ENCODE measurements at regions not wholly inside any gene's neighbourhood (a gene's known extent, or its start where the extent isn't known, plus 50 kb on each side); places are given as distances from the start of the nearest gene placed in this dataset.

DNA sequence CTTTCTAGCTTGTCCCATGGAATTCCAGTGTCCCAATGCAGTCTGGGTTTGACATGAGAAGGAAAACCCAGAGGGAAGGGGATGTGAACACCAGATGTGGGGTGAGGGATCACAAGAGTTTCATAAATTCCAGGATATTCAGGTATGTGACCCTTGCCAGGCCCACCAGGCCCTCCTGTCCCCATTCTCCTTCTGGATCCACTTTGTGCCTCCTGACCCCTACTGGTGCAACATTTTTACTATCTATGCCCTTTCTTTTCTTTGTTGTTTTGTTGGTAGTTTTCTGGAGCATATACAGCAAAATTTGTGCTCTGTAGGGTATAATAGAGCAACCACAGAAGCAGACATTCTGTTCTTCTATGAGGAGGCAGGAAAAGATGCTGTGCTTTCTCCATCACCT, 597.0 kb upstream of the GRAMD2B start:
- no peak for TF ChIP-seq TCF7L2 (IDR thresholded peaks at IDR 0.05; ENCODE audit: low read depth, low read length)
- no peak for TF ChIP-seq SIN3A (IDR thresholded peaks at IDR 0.05; ENCODE audit: borderline replicate concordance, insufficient read depth, low read depth, low read length)
- TF ChIP-seq, protein P1, sequence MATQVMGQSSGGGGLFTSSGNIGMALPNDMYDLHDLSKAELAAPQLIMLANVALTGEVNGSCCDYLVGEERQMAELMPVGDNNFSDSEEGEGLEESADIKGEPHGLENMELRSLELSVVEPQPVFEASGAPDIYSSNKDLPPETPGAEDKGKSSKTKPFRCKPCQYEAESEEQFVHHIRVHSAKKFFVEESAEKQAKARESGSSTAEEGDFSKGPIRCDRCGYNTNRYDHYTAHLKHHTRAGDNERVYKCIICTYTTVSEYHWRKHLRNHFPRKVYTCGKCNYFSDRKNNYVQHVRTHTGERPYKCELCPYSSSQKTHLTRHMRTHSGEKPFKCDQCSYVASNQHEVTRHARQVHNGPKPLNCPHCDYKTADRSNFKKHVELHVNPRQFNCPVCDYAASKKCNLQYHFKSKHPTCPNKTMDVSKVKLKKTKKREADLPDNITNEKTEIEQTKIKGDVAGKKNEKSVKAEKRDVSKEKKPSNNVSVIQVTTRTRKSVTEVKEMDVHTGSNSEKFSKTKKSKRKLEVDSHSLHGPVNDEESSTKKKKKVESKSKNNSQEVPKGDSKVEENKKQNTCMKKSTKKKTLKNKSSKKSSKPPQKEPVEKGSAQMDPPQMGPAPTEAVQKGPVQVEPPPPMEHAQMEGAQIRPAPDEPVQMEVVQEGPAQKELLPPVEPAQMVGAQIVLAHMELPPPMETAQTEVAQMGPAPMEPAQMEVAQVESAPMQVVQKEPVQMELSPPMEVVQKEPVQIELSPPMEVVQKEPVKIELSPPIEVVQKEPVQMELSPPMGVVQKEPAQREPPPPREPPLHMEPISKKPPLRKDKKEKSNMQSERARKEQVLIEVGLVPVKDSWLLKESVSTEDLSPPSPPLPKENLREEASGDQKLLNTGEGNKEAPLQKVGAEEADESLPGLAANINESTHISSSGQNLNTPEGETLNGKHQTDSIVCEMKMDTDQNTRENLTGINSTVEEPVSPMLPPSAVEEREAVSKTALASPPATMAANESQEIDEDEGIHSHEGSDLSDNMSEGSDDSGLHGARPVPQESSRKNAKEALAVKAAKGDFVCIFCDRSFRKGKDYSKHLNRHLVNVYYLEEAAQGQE (IDR thresholded peaks at IDR 0.05; ENCODE audit: insufficient read depth in 1 of 2, low read depth in 2 of 2, low read length in 1 of 2): no peak
- TF ChIP-seq POLR2AphosphoS5 (IDR thresholded peaks at IDR 0.05; ENCODE audit: low read depth, low read length): no peak
- TF ChIP-seq, protein P2, sequence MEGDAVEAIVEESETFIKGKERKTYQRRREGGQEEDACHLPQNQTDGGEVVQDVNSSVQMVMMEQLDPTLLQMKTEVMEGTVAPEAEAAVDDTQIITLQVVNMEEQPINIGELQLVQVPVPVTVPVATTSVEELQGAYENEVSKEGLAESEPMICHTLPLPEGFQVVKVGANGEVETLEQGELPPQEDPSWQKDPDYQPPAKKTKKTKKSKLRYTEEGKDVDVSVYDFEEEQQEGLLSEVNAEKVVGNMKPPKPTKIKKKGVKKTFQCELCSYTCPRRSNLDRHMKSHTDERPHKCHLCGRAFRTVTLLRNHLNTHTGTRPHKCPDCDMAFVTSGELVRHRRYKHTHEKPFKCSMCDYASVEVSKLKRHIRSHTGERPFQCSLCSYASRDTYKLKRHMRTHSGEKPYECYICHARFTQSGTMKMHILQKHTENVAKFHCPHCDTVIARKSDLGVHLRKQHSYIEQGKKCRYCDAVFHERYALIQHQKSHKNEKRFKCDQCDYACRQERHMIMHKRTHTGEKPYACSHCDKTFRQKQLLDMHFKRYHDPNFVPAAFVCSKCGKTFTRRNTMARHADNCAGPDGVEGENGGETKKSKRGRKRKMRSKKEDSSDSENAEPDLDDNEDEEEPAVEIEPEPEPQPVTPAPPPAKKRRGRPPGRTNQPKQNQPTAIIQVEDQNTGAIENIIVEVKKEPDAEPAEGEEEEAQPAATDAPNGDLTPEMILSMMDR (IDR thresholded peaks at IDR 0.05): no peak; the same call in 1 of the 2 replicates
- Histone ChIP-seq H3K36me3 (ENCODE audit: control insufficient read depth, insufficient read depth, low read length) (no peaks in the 10 kb centered on the region), H3K4me1 (ENCODE audit: control insufficient read depth, insufficient read depth, low read length) (no peaks in the 10 kb centered on the region), H3K27me3 (ENCODE audit: control insufficient read depth, insufficient read depth, low read length) (no peaks in the 10 kb centered on the region), H3K4me3 (ENCODE audit: low read depth in 2 of 2, low read length in 2 of 2) (no peak overlapping the region), H3K27ac (ENCODE audit: low read length) (no peak overlapping the region), H3K9me3 (ENCODE audit: control insufficient read depth, insufficient read depth, low read depth, low read length) (no peaks in the 10 kb centered on the region)
- in situ Hi-C loops (cut with HindIII; ENCODE audit: low pct_unique_long_range_greater_than_20kb, low sequenced_read_pairs) (no loop called here), intact Hi-C loops (cut with micrococcal nuclease; ENCODE audit: unreplicated experiment) (no loop called here)
- no peak for ATAC-seq
- CTCF ChIA-PET: no interaction called here
- BruUV-seq (replicated peaks): no TSS peak
- DNase-seq (ENCODE audit: low read depth, low spot score): no peak
- POLR2A ChIA-PET: no interaction called here

DNA sequence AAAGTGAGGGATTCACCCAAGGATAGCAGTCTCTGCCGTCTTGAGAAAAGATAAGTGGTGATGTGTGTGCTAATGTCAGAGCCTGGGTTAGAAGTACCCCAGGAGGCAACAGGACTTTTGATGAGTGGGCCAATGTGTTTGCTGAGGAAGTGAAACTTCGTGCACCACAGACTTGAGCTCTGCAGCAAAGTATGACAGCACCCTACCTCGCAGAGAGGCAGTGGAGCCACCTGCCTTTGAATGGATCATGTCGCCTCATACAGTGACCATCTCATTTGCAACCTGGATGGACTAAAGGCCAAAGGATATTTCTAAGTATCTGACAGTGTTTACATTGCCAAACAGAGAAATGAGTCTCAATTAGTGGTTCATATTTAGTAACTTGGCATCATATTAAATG, 593.9 kb upstream of the GRAMD2B start:
- ChIA-PET CTCF (no interaction called here), POLR2A (no interaction called here)
- H3K4me1 ChIP-seq (ENCODE audit: control insufficient read depth, insufficient read depth, low read length): no peaks in the 10 kb centered on the region
- intact Hi-C loops (cut with micrococcal nuclease; ENCODE audit: unreplicated experiment): no loop called here
- BruUV-seq (replicated peaks): no TSS peak
- in situ Hi-C loops (cut with HindIII; ENCODE audit: low pct_unique_long_range_greater_than_20kb, low sequenced_read_pairs): no loop called here
- no peak for ATAC-seq
- H3K27me3 ChIP-seq (ENCODE audit: control insufficient read depth, insufficient read depth, low read length): no peaks in the 10 kb centered on the region
- no peaks in the 10 kb centered on the region for H3K36me3 ChIP-seq (ENCODE audit: control insufficient read depth, insufficient read depth, low read length)
- no peak for DNase-seq (ENCODE audit: low read depth, low spot score)
- no peak for TF ChIP-seq SIN3A (IDR thresholded peaks at IDR 0.05; ENCODE audit: borderline replicate concordance, insufficient read depth, low read depth, low read length)
- TF ChIP-seq, protein P1 (IDR thresholded peaks at IDR 0.05; ENCODE audit: insufficient read depth in 1 of 2, low read depth in 2 of 2, low read length in 1 of 2): no peak
- TF ChIP-seq POLR2AphosphoS5 (IDR thresholded peaks at IDR 0.05; ENCODE audit: low read depth, low read length): no peak
- TF ChIP-seq, protein P2 (IDR thresholded peaks at IDR 0.05): no peak
- TF ChIP-seq TCF7L2 (IDR thresholded peaks at IDR 0.05; ENCODE audit: low read depth, low read length): no peak
- no peaks in the 10 kb centered on the region for H3K9me3 ChIP-seq (ENCODE audit: control insufficient read depth, insufficient read depth, low read depth, low read length)
- no peak overlapping the region for H3K4me3 ChIP-seq (ENCODE audit: low read depth in 2 of 2, low read length in 2 of 2)
- H3K27ac ChIP-seq (ENCODE audit: low read length): no peak overlapping the region
